Peyer's patch (tissue), 4 donors: ENCODE measurements at regions not wholly inside any gene's neighbourhood (a gene's known extent, or its start where the extent isn't known, plus 50 kb on each side); places are given as distances from the start of the nearest gene placed in this dataset.

Source experiments
- POLR2A ChIP-seq, 2 donors: fragments of 450-650 bp; IDR thresholded peaks; one replicate each; pipeline ENCODE4 v1.5.1; 2017; ENCODE audit warnings: antibody characterized with exemption in 2 of 2, mild to moderate bottlenecking in 2 of 2, moderate library complexity in 2 of 2
- TF ChIP-seq, protein P1 (sequence below), 6 experiments: fragments of 450-650 bp in 4 of 6; fragments of 200-600 bp in 2 of 6; sonication (generic) in 1 of 6; IDR thresholded peaks; one replicate each; pipeline ENCODE4 v1.5.1; 2017 to 2019; ENCODE audit warnings: antibody characterized with exemption in 6 of 6, mild to moderate bottlenecking in 3 of 6, moderate library complexity in 1 of 6

GRCh38 chr7:32283546-32283945 lies 206.6 kb downstream of the LSM5 start:
- TF ChIP-seq, protein P1, sequence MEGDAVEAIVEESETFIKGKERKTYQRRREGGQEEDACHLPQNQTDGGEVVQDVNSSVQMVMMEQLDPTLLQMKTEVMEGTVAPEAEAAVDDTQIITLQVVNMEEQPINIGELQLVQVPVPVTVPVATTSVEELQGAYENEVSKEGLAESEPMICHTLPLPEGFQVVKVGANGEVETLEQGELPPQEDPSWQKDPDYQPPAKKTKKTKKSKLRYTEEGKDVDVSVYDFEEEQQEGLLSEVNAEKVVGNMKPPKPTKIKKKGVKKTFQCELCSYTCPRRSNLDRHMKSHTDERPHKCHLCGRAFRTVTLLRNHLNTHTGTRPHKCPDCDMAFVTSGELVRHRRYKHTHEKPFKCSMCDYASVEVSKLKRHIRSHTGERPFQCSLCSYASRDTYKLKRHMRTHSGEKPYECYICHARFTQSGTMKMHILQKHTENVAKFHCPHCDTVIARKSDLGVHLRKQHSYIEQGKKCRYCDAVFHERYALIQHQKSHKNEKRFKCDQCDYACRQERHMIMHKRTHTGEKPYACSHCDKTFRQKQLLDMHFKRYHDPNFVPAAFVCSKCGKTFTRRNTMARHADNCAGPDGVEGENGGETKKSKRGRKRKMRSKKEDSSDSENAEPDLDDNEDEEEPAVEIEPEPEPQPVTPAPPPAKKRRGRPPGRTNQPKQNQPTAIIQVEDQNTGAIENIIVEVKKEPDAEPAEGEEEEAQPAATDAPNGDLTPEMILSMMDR (IDR thresholded peaks at IDR 0.05), result no peak
- TF ChIP-seq POLR2A (IDR thresholded peaks at IDR 0.05), result no peak
